HG03354 (cell line): ENCODE measurements at regions not wholly inside any gene's neighbourhood (a gene's known extent, or its start where the extent isn't known, plus 50 kb on each side); places are given as distances from the start of the nearest gene placed in this dataset.
"Not testable (repeated sequence)": the region's sequence is repeated elsewhere in the genome, so short reads cannot be mapped to it uniquely, and the experiment has no call there.

Experiments used
- ATAC-seq: cut with Tn5 transposase; IDR thresholded peaks from one replicate; pipeline ENCODE4 v1.9.1; 2021; ENCODE audit warnings: mild to moderate bottlenecking; ENCODE audit not compliant: unreplicated experiment, poor library complexity, severe bottlenecking

- ATAC-seq = no peak
These were observed 219.0 kb upstream of the LINGO1 start for GRCh38 chr15:77851691-77852090.

- no peak for ATAC-seq
These were observed 218.4 kb upstream of the LINGO1 start for GRCh38 chr15:77851086-77851485.

DNA sequence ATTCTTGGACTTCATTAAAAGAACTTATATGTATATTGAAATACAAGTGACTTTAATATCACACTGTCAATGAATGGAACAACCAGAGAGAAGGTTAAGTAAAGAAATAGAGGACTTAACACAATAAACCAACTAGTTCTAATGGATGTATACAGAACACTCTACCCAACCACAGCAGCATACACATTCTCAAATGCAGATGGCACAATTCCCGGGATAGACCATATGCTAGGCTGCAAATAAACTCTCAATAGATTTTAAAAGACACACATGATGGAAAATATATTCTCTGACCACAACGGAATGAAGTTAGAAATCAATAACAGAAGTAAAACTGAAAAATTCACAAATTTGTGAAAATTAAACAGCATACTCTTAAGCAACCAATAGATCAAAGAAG lies 214.3 kb upstream of the LINGO1 start:
- ATAC-seq = no peak

GRCh38 chr15:77846360-77846759 lies 213.6 kb upstream of the LINGO1 start:
- no peak for ATAC-seq

- ATAC-seq = no peak
These were observed 212.2 kb upstream of the LINGO1 start for GRCh38 chr15:77844798-77845446.

GRCh38 chr15:77843546-77843945 lies 210.8 kb upstream of the LINGO1 start:
- ATAC-seq = no peak

DNA sequence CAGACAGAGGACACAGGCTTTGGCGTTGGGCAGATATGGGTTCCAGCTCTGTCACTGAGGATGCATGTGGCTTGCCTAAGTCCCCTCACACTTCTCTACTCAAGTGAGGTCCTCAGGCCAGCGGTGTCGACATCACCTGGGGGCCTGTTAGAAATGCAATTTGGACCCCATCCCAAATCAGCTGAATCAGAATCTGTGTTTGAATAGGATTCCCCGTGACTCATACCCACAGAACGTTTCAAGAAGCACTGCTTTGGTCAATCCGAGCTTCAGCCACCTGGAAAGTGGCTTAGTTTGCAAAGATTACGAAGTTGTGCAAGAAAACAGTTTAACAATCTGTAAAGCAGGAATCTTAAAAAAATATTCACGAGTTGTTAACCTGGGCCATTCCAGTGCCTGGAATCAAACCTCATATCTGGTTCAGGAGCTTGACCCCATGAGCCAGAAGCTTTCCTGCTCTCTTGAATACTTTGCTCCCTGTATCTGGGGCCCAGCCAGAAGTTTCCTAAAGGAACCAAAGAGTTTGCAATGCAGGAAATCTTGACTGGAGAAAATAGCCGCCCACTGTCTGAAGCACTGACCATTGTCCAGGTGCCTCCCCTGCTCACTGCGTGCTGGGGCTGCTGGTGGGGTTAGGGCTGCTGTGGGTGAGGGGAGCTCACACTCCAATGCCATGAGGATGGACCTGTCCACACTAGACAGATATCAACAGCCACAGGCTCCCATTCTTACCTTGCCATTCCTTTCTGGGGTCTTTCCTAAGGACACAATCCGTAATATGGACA lies 208.5 kb upstream of the LINGO1 start:
- ATAC-seq = no peak

DNA sequence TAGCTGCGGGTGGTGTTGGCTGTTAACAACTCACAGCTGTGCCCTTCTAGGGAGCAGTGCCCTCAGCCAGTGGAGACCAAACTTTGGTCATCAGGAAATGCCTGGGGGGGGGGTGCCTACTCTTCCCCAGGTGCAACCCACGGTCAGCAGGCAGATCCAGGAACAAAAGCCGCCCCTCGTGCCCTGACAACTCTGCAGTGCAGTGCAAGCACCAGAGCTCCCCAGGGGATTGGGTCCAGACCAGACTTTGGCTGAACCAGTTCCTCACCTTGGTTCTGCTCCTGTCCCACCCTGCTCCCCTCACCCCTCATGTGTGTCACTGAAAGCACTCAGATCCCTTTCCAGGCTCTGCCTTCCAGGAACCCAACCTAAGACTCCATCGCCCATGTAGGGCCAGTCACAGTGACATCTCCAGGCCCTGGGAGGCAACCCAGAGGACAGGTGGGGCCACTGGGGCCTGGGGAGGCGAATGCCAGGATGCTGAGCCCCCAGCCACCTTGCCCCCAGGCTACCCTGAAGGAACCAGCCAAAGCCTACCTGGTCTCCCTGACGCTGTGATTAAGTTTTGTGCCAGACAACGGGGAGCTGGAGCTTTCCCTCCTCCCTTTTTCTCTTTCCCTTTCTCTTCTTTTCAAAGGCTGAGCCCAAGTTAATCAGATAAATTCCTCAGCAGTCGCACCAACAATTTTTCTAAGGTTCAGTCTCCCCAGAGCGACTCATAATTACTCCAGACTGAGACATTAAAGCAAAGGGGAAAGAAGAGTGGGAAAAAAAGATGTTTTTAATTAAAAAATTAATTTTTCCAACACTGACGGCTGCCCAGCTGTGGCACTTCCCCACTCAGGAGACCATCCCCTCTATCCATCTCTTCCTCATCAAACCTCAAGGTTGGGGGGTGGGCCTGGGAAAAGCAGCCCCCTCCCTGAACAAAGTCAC lies 207.5 kb upstream of the LINGO1 start:
- no peak for ATAC-seq

- no peak for ATAC-seq
These were observed 206.7 kb upstream of the LINGO1 start for GRCh38 chr15:77839456-77839855.

DNA sequence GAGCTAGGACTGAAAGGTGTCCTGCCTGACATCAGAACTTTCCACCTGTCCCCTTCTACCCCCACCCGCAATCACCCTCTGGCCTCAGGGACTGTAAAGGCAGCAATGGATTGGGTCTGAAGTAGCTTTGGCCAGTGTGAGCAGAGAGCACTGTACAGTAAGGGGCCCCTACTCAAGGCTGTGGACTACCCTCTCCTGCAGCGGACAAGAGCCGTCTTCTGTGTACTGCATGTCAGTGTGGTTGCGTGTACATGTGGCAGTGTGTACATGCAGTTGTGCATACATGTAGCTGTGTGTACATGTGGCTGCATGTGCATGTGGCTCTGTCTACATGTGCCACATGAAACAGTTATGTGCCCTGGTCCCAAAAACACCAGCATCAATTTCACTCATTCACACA lies 205.9 kb upstream of the LINGO1 start:
- no peak for ATAC-seq

GRCh38 chr15:77838061-77838460 lies 205.3 kb upstream of the LINGO1 start:
- ATAC-seq = no peak

DNA sequence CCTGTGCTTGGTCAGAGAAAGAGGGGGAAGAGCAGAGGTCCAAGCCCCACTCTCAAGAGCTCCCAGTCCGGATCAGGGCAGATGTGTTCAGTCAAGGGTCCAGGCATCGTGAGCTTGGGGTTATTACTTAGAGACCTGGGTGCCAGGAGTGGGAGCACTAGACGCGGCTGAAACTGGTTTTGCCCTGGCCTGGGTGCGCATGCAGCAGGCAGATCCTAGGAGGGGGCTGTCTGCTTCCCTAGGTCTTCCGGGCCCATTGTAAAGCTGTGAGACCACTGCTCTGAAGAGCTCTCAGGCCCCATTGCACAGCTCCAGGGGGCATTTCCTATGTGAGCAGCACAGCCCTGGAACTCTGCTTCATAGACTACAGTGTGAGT lies 204.9 kb upstream of the LINGO1 start:
- no peak for ATAC-seq

DNA sequence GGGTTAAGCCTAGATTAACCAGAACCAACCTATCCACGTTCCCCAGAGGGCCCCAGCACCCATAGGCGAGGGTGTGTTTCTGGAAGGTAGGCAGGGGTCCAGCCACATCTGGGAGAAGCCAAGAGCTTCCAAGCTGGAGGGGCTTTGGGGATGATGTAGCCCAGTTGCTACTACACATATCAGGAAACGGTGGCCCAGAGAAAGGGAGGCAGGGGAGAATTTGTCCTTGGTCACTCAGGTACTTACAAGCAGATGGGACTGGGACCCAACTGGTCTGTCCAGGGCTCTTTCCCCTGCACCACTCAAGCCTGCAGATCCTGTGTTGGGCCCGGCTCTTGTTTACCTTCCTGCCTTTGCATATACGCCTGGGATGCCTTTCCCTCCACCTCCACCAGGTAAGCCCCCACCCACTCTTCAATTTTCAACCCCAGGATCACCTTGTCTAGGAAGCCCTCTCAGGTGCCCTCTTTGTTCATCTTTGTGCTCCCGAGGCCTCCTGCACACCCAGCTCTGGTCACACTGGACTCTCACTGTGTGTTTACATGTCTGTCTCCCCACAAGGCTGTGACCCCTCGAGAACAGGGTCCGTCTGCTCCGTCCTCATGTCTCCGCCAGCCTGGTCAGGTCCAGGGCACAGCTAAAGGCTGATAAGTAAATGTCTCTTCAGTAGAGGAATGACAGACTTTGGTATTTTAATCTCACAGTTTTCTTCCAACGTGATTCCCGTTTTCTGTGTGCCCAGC lies 204.4 kb upstream of the LINGO1 start:
- ATAC-seq = no peak

GRCh38 chr15:77836121-77836692 lies 203.5 kb upstream of the LINGO1 start:
- ATAC-seq = no peak

- ATAC-seq = no peak
These were observed 201.7 kb upstream of the LINGO1 start for GRCh38 chr15:77834276-77834990.

- no peak for ATAC-seq
These were observed 200.2 kb upstream of the LINGO1 start for GRCh38 chr15:77832874-77833273.

DNA sequence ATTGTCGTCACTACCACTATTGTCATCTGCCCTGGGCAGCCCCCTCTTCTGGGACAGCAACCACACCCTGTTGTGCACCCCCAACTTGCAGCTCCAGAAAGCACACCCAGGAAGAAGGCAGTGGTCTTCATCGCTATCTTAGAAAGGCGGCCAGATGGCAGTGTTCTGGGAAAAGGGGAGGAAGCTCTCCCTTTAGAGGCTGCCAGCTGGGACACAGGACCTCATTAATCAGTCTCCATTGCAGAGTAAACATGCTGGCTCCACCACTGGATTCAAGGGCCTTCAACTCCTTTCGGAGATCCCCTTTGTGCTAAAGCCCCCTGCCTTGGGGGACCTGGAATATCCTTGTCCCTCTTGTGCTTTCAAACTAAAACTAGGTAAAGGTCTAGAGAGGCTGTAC lies 199.3 kb upstream of the LINGO1 start:
- ATAC-seq = no peak

DNA sequence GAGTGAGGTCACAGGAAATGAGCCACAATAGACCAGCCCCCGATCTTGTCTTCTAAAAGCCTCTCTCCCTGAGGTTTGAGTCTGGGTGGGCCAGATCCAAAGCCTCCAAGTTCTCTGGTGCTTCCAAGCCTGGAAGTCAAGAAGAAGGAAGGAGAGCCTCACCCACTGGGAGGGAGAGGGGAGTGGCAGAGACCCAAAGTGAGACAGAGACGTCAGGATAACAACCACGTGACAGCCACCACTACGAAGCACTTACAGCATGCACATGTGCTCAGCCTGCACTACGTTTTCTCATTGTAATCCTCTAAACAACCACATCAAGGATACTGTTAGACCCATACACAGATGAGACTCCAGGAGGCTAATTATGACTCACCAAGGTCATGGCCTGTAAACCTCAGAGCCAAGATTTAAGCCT lies 197.3 kb upstream of the LINGO1 start:
- no peak for ATAC-seq

DNA sequence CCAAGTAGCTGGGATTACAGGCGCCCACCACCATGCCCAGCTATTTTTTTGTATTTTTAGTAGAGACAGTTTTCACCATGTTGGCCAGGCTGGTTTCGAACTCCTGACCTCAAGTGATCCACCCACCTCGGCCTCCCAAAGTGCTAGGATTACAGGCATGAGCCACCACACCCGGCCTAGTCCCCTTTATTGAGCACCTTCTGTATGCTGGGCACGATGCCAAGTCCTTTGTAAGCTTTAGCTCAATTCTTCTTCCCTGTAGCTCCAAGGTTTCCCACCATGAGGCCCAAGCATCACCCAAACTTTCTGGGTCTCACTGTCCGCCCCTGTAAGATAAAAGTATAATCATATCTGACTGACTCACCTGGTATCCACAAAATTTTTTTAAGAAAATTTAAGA lies 196.6 kb upstream of the LINGO1 start:
- not testable (repeated sequence) for ATAC-seq
